ENCODE measurements at regions not wholly inside any gene's neighbourhood (a gene's known extent, or its start where the extent isn't known, plus 50 kb on each side); places are given as distances from the start of the nearest gene placed in this dataset.

- TF ChIP-seq L3MBTL2 (IDR thresholded peaks at IDR 0.05) (no peak), RCOR1 (IDR thresholded peaks at IDR 0.05; ENCODE audit: borderline replicate concordance in 1 of 2, low read depth in 2 of 2, low read length in 2 of 2) (no peak), ZNF561 (CRISPR knock-in tag; conservative IDR thresholded peaks at IDR 0.05) (no peak), SMAD1 (IDR thresholded peaks at IDR 0.05; ENCODE audit: low read depth, low read length, partially characterized antibody) (no peak), TEAD4 (IDR thresholded peaks at IDR 0.05; ENCODE audit: low read length) (no peak), TEAD4 (CRISPR knock-in tag; IDR thresholded peaks at IDR 0.05; ENCODE audit: borderline replicate concordance) (no peak)
These were observed 75.6 kb upstream of the CACNA2D3 start for GRCh38 chr3:54046641-54047214.

All from K562 (cell line).